IMR-90 (cell line): ENCODE measurements at regions not wholly inside any gene's neighbourhood (a gene's known extent, or its start where the extent isn't known, plus 50 kb on each side); places are given as distances from the start of the nearest gene placed in this dataset.
"Not testable (repeated sequence)": the region's sequence is repeated elsewhere in the genome, so short reads cannot be mapped to it uniquely, and the experiment has no call there.

Source experiments
- ATAC-seq: fragments of 200-7000 bp; cut with Tn5 transposase; 2 replicates; pipeline ENCODE4 v1.9.1; 2020; ENCODE audit warnings: low read depth, mild to moderate bottlenecking, moderate library complexity
- BruUV-seq: library from RNA; stranded (reverse); fragments of 400-500 nt; replicated peaks from 2 replicates; lab custom pipeline; 2021; lab: Mats Ljungman, UMichigan
- CTCF ChIA-PET: fragments of 300-600 bp; formaldehyde crosslinking; extraction: SDS; loops from one replicate; lab custom pipeline; 2021; ENCODE audit warnings: antibody characterized with exemption; lab: Yijun Ruan, JAX
- POLR2A ChIA-PET: fragments of 300-600 bp; sonication (Branson Sonifier 250); formaldehyde crosslinking; loops from one replicate; lab custom pipeline; 2022; ENCODE audit warnings: antibody characterized with exemption; ENCODE audit not compliant: unreplicated experiment; lab: Charles Lee
- DNase-seq: peaks from one replicate; pipeline ENCODE4 v3.0.0; 2013
- H2AFZ ChIP-seq: replicated peaks from 2 replicates; pipeline ENCODE3; 2013; ENCODE audit warnings: low read length, mild to moderate bottlenecking; ENCODE audit not compliant: poor library complexity
- H2AK5ac ChIP-seq: 2 replicates; pipeline ENCODE4 v1.6.1; 2013; ENCODE audit warnings: low read depth, low read length, inconsistent platforms
- H2AK9ac ChIP-seq: replicated peaks from 2 replicates; pipeline ENCODE3; 2013; ENCODE audit warnings: mild to moderate bottlenecking, low read depth, low read length, moderate library complexity; ENCODE audit not compliant: poor library complexity
- H2BK120ac ChIP-seq: 2 replicates; pipeline ENCODE4 v1.6.1; 2013; ENCODE audit warnings: low read depth, low read length, inconsistent platforms
- H2BK15ac ChIP-seq: 3 replicates; pipeline ENCODE4 v1.6.1; 2013; ENCODE audit warnings: low read depth, low read length, inconsistent platforms
- H2BK20ac ChIP-seq: 2 replicates; pipeline ENCODE4 v1.6.1; 2013; ENCODE audit warnings: low read depth, mild to moderate bottlenecking, inconsistent platforms, low read length, moderate library complexity
- H2BK5ac ChIP-seq: 2 replicates; pipeline ENCODE4 v1.6.1; 2013; ENCODE audit warnings: mild to moderate bottlenecking, low read depth, low read length, inconsistent platforms; ENCODE audit not compliant: poor library complexity, severe bottlenecking
- H3K14ac ChIP-seq: replicated peaks from 2 replicates; pipeline ENCODE4 v1.6.1; 2013; ENCODE audit warnings: low read depth, low read length, inconsistent platforms
- H3K18ac ChIP-seq: 2 replicates; pipeline ENCODE4 v1.6.1; 2013; ENCODE audit warnings: low read depth, low read length, control low read depth
- H3K23ac ChIP-seq: 2 replicates; pipeline ENCODE4 v1.6.1; 2013; ENCODE audit warnings: low read depth, low read length, inconsistent platforms
- H3K27ac ChIP-seq: 2 replicates; pipeline ENCODE4 v1.5.1; 2013; ENCODE audit warnings: mild to moderate bottlenecking, control low read depth, low read length; ENCODE audit not compliant: insufficient read depth
- H3K27me3 ChIP-seq: 2 replicates; pipeline ENCODE4 v1.6.1; 2013; ENCODE audit warnings: low read length; ENCODE audit not compliant: control insufficient read depth, insufficient read depth
- H3K36me3 ChIP-seq: 2 replicates; pipeline ENCODE4 v1.6.1; 2013; ENCODE audit warnings: low read length, mixed read lengths; ENCODE audit not compliant: control insufficient read depth, insufficient read depth
- H3K4ac ChIP-seq: 2 replicates; pipeline ENCODE4 v1.6.1; 2013; ENCODE audit warnings: low read depth, low read length, inconsistent platforms
- H3K4me1 ChIP-seq: 2 replicates; pipeline ENCODE4 v1.6.1; 2013; ENCODE audit warnings: low read length, mixed read lengths; ENCODE audit not compliant: control insufficient read depth, insufficient read depth
- H3K4me2 ChIP-seq: 2 replicates; pipeline ENCODE4 v1.6.1; 2013; ENCODE audit warnings: low read depth, mild to moderate bottlenecking, control low read depth, low read length, moderate library complexity
- H3K4me3 ChIP-seq: 2 replicates; pipeline ENCODE4 v1.5.1; 2013; ENCODE audit warnings: low read depth, mild to moderate bottlenecking, control low read depth, low read length, moderate library complexity; ENCODE audit not compliant: insufficient read depth
- H3K56ac ChIP-seq: 2 replicates; pipeline ENCODE4 v1.6.1; 2013; ENCODE audit warnings: low read length, inconsistent platforms; ENCODE audit not compliant: insufficient read depth; ENCODE audit errors: extremely low read depth
- H3K79me1 ChIP-seq, 2 experiments: 2 replicates each; pipeline ENCODE4 v1.6.1; 2013; ENCODE audit warnings: low read length in 2 of 2, inconsistent platforms in 1 of 2, low read depth in 1 of 2
- H3K9ac ChIP-seq: 2 replicates; pipeline ENCODE4 v1.6.1; 2013; ENCODE audit warnings: low read depth, low read length, control low read depth
- H3K9me1 ChIP-seq: 2 replicates; pipeline ENCODE4 v1.6.1; 2013; ENCODE audit warnings: low read length, inconsistent platforms; ENCODE audit not compliant: insufficient read depth
- H3K9me3 ChIP-seq: 2 replicates; pipeline ENCODE4 v1.6.1; 2013; ENCODE audit warnings: low read length; ENCODE audit not compliant: control insufficient read depth, insufficient read depth
- H4K20me1 ChIP-seq: 2 replicates; pipeline ENCODE4 v1.6.1; 2013; ENCODE audit warnings: low read length, inconsistent platforms; ENCODE audit not compliant: insufficient read depth
- H4K5ac ChIP-seq: 2 replicates; pipeline ENCODE4 v1.6.1; 2013; ENCODE audit warnings: mild to moderate bottlenecking, low read depth, low read length, control low read depth
- H4K8ac ChIP-seq, 2 experiments: 2 replicates each; pipeline ENCODE4 v1.6.1; 2013; ENCODE audit warnings: low read depth in 2 of 2, low read length in 2 of 2, control low read depth in 1 of 2, inconsistent platforms in 1 of 2
- H4K91ac ChIP-seq: 2 replicates; pipeline ENCODE4 v1.6.1; 2013; ENCODE audit warnings: low read depth, low read length, inconsistent platforms; ENCODE audit not compliant: insufficient read depth
- WGBS, 2 experiments: methylation state at CpG; one replicate each; pipeline versions ENCODE4 v1.1.5 to v1.1.7; 2013; ENCODE audit warnings: missing lambda C conversion rate in 2 of 2; ENCODE audit not compliant: insufficient read length in 1 of 2; ENCODE audit errors: extremely low coverage in 2 of 2; 5-methylcytosine and 5-hydroxymethylcytosine counted together
- dilution Hi-C: fragments of 300-500 bp; cut with HindIII; formaldehyde crosslinking; loops from one replicate; pipeline ENCODE4 v1.14.3; 2018; ENCODE audit warnings: low sequenced_read_pairs; ENCODE audit not compliant: unreplicated experiment
- in situ Hi-C: fragments of 300-500 bp; cut with MboI; formaldehyde crosslinking; loops from 3 replicates; pipeline ENCODE4 v1.14.3; 2019; ENCODE audit warnings: low sequenced_read_pairs, inconsistent platforms, mixed read lengths
- intact Hi-C: fragments of 100-400 bp; cut with micrococcal nuclease; formaldehyde crosslinking; loops from 2 replicates; pipeline ENCODE4 v1.10.0; 2022

- DNase-seq, H3K4ac ChIP-seq, H2BK5ac ChIP-seq, H2BK120ac ChIP-seq, CTCF ChIA-PET, H3K56ac ChIP-seq, H2AK9ac ChIP-seq, H4K91ac ChIP-seq, H2AFZ ChIP-seq, H3K4me2 ChIP-seq, ATAC-seq, H3K79me1 ChIP-seq, intact Hi-C loops, H2AK5ac ChIP-seq, H3K4me1 ChIP-seq, H2BK15ac ChIP-seq, H3K36me3 ChIP-seq, H3K27me3 ChIP-seq, H3K27ac ChIP-seq, H3K18ac ChIP-seq, H3K9ac ChIP-seq, H3K4me3 ChIP-seq, H4K8ac ChIP-seq, in situ Hi-C loops, H3K9me1 ChIP-seq, POLR2A ChIA-PET, H3K9me3 ChIP-seq, H4K20me1 ChIP-seq, H3K14ac ChIP-seq, H2BK20ac ChIP-seq, H3K23ac ChIP-seq, BruUV-seq, H4K5ac ChIP-seq, dilution Hi-C loops: not testable (repeated sequence)
- no CpG with 5 or more reads among the region's 3 CpGs for WGBS, 2 experiments
These were observed 399.0 kb downstream of the COG6 start for GRCh38 chr13:40054422-40054821.
